T-helper 17 cell (primary cell): ENCODE measurements at regions not wholly inside any gene's neighbourhood (a gene's known extent, or its start where the extent isn't known, plus 50 kb on each side); places are given as distances from the start of the nearest gene placed in this dataset.

ENCODE experiments used
- ATAC-seq: fragments of 150-1000 bp; cut with Tn5 transposase; 2 replicates; pipeline ENCODE4 v1.10.0; 2021; ENCODE audit warnings: mild to moderate bottlenecking, moderate library complexity
- DNase-seq, 3 donors: peaks; one replicate each; pipeline versions ENCODE4 v3.0.0 to v3.0.0-alpha.2; 2020 to 2021
- H3K9me3 ChIP-seq: one replicate; pipeline ENCODE4 v1.7.0; 2013; ENCODE audit warnings: low read length, mild to moderate bottlenecking; ENCODE audit not compliant: control insufficient read depth, poor library complexity, severe bottlenecking
- H3K27ac Mint-ChIP-seq: one replicate; pipeline ENCODE4 v1.8.0; 2022; ENCODE audit warnings: mild to moderate bottlenecking, moderate library complexity, mixed read lengths
- H3K27me3 Mint-ChIP-seq: one replicate; pipeline ENCODE4 v1.8.0; 2022; ENCODE audit warnings: mixed read lengths
- H3K36me3 Mint-ChIP-seq: one replicate; pipeline ENCODE4 v1.8.0; 2022; ENCODE audit warnings: low read depth, mixed read lengths
- H3K4me1 Mint-ChIP-seq: one replicate; pipeline ENCODE4 v1.8.0; 2022; ENCODE audit warnings: mild to moderate bottlenecking, mixed read lengths
- H3K4me3 Mint-ChIP-seq: one replicate; pipeline ENCODE4 v1.8.0; 2022; ENCODE audit warnings: mild to moderate bottlenecking, moderate library complexity, mixed read lengths

DNA sequence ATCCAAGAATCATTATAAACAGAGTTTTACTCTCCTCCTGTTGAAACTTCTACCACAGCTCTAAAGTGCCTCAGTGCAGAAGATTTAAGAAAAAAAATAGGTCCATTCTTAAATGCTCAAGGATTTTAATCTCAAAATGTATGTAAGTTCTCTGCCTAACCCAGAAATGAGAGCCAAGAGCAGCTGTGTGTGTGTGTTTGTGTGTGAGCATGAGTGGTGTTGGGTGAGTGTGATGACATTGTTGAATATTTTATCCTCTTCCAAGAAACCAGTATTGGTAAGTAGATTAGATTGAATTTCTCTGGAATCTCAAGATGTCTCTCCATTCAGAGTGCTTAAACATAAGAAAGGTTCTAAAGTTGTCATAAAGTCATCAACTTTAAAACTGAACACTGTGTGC is 363.6 kb upstream of the NFE2L3 start:
- DNase-seq = no peak
- Mint-ChIP-seq H3K27me3 (peaks cover 21% of the 10 kb centered on the region), H3K27ac (no peak overlapping the region), H3K4me1 (peaks cover 2% of the 10 kb centered on the region), H3K36me3 (no peaks in the 10 kb centered on the region), H3K4me3 (no peak overlapping the region)
- no peak for ATAC-seq
- H3K9me3 ChIP-seq = no peaks in the 10 kb centered on the region

DNA sequence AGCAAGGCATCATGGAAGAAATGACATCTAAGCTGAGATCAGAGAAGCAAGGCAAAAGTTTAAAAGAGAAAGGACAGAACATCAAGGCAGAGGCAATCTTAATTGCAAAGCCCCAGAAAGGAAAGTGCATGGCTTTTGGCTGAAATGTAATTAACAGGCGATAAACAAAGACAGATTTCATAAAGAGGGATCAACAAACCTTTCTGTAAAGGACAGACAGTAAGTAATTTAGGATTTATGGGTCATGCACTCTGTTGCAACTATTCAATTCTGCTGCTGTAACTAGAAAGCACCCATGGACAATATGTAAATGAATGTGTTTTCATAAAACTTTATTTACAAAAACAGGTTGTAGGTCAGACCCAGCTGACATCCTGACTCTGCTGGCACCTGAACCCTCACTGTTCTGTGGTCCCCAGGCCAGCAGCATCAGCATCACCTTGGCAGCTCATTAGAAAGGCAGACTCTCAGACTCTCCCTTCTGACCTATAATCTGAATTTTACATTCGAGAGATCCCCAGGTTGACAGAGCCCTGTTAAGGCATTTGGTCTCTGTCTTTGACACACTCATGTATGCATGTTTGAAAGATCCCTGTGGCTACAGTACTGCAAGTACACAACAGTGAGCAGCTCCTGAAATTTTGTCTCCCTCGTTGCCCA is 362.9 kb upstream of the NFE2L3 start:
- Mint-ChIP-seq H3K4me1 (peaks cover 2% of the 10 kb centered on the region), H3K27ac (no peak overlapping the region), H3K4me3 (no peak overlapping the region), H3K36me3 (no peaks in the 10 kb centered on the region), H3K27me3 (peaks cover 21% of the 10 kb centered on the region)
- ATAC-seq = no peak
- H3K9me3 ChIP-seq = no peaks in the 10 kb centered on the region
- no peak for DNase-seq

DNA sequence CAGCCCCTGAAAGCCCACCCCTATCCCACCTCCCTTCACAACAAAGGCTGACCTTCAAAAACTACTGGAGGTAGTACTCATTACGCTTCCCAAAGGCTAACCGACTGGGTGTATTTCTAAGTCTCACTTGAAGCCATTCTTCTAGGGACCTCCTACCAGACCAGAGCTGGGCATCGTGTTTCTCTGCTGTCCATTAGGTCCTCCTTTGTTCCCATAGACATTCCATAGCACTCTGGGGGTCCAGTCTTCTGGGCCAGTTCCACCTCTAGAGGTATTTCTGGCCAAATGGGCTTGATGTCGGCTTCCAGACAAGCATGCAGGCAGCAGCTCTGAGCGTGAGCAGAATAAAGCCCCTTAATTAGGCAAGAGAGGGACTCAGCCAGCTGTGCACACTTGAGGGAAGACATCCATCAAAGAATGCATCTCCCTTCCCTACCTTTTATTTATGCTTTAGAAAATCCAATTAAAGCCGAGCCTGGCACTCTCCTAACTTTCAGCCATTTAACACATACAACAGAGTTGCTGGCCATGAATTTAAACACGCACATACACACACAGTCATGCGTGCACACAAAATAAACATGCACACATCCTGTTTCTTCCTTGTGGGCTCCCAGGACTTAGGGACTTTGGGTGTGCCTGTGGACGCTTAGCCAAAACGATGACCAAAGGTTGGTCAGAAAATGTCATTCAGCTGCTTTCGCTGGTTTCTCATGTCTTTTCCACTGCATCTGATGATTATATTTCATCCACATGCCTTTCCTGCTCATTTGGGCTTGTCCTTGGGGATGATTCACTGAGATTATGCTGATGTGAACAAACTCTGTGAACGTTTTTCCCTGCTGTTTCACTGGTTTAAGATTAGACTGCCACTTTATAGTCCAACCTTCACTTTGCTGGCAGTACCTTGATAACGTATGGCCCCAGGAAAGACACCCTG is 362.0 kb upstream of the NFE2L3 start:
- H3K36me3 Mint-ChIP-seq = no peaks in the 10 kb centered on the region
- DNase-seq (no peak), ATAC-seq (no peak)
- no peaks in the 10 kb centered on the region for H3K9me3 ChIP-seq
- no peak overlapping the region for H3K27ac Mint-ChIP-seq
- peaks cover 30% of the 10 kb centered on the region for H3K27me3 Mint-ChIP-seq
- H3K4me3 Mint-ChIP-seq = no peak overlapping the region
- H3K4me1 Mint-ChIP-seq = peaks cover 2% of the 10 kb centered on the region

DNA sequence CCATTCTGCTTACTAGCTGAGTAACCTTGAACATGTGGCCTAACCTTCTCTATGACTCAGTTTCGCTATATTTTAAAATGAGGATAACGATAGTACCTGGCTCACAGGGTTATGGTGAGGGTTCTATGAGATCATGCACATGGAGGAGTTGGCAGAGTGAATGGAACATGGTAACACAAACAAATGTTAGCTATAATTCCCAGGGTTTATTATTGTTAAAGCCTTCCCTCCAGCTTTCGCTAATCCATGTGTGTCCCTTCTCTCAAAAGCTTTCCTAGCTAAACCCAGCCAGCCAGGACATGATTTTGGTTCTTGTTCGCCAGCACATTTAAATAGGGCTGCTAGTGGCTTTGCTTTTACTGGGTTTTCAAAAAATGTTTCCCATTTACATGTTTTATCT is 361.0 kb upstream of the NFE2L3 start:
- Mint-ChIP-seq H3K4me3 (no peak overlapping the region), H3K27me3 (peaks cover 27% of the 10 kb centered on the region), H3K4me1 (peaks cover 2% of the 10 kb centered on the region), H3K36me3 (no peaks in the 10 kb centered on the region), H3K27ac (no peak overlapping the region)
- no peaks in the 10 kb centered on the region for H3K9me3 ChIP-seq
- no peak for ATAC-seq
- DNase-seq = no peak

DNA sequence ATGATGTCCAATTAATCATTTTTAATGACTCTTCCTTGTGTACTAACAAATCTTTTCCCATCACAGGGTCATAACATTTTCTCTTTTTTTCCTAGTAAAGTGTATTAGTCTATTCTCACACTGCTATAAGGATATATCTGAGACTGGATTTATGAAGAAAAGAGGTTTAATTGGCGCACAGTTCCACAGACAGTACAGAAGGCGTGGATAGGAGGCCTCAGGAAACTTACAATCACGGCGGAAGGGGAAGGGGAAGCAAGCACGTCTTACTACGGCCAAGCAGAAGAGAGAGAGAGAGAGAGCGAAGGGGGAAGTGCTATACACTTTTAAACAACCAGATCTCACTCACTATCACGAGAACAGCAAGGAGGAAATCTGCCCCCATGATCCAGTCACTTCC is 359.4 kb upstream of the NFE2L3 start:
- Mint-ChIP-seq H3K4me3 (no peak overlapping the region), H3K27me3 (peaks cover 34% of the 10 kb centered on the region), H3K36me3 (no peaks in the 10 kb centered on the region), H3K4me1 (peaks cover 2% of the 10 kb centered on the region), H3K27ac (no peak overlapping the region)
- no peak for ATAC-seq
- H3K9me3 ChIP-seq = no peaks in the 10 kb centered on the region
- no peak for DNase-seq

DNA sequence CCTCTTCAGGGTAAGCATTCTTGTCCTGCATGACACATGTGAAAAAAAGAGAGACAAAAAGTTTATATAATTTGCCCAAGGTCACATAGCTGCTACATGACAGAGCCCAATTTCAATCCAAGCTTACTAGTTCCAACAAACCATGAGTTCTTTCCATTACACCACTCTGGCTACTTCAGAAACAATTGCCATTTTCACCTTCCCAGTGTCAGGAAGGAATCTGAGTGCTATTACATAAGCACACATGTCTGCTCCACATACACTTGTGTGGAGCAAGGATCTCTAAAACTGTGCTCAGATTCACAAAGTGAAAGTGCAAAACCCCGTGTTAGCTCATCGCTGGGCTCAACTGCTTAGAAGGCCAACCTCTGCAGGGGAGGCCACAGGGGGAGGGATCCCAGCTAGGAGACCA is 356.2 kb upstream of the NFE2L3 start:
- no peak for ATAC-seq
- no peak for DNase-seq
- H3K27me3 Mint-ChIP-seq = peaks cover 37% of the 10 kb centered on the region

DNA sequence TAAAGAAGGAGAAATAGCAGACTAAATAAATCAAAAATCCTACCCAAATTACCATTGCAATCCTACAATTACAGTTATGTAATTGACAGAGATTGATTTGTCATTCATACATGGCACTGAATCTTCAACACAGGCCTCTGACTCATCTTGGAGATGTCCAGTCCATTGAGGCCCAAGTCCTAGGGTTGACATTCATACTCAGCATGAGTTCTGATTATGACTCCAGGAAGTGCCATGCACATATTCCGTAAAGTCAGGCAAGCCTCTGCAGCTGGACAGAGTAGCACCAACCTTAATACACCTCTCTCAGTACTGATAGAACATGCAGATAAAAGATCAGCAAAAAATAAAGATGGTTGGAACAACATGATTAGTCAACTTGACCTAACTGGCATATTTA is 353.7 kb upstream of the NFE2L3 start:
- Mint-ChIP-seq H3K36me3 (no peaks in the 10 kb centered on the region), H3K27ac (no peak overlapping the region), H3K4me1 (no peaks in the 10 kb centered on the region), H3K27me3 (peaks cover 43% of the 10 kb centered on the region), H3K4me3 (no peak overlapping the region)
- H3K9me3 ChIP-seq = no peaks in the 10 kb centered on the region
- no peak for ATAC-seq
- no peak for DNase-seq

More for the DNA sequence above, 356.2 kb upstream of the NFE2L3 start:
- Mint-ChIP-seq H3K4me3 (no peak overlapping the region), H3K4me1 (no peaks in the 10 kb centered on the region), H3K36me3 (no peaks in the 10 kb centered on the region), H3K27ac (no peak overlapping the region)
- H3K9me3 ChIP-seq = no peaks in the 10 kb centered on the region

DNA sequence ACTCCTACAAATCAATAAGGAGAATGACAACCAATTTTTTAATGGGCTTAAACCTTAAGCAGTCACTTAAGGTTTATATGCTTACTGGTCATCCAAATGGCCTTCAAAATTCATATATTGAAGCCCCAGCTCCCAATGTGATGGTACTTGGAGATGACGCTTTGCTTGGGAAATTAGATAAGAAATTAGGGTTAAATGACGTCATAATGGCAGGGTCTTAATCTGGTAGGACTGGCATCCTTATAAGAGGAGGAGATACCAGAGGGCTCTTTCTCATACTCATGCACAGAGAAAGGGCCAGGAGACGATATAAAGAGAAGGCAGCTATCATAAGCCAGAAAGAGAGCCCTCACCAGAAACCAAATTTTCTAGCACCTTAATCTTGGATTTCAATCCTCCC is 350.8 kb upstream of the NFE2L3 start:
- H3K27me3 Mint-ChIP-seq = peaks cover 51% of the 10 kb centered on the region
- no peak overlapping the region for H3K4me3 Mint-ChIP-seq
- ATAC-seq (no peak), DNase-seq (no peak)
- no peaks in the 10 kb centered on the region for H3K36me3 Mint-ChIP-seq
- H3K9me3 ChIP-seq = no peaks in the 10 kb centered on the region
- H3K4me1 Mint-ChIP-seq = no peaks in the 10 kb centered on the region
- no peak overlapping the region for H3K27ac Mint-ChIP-seq

DNA sequence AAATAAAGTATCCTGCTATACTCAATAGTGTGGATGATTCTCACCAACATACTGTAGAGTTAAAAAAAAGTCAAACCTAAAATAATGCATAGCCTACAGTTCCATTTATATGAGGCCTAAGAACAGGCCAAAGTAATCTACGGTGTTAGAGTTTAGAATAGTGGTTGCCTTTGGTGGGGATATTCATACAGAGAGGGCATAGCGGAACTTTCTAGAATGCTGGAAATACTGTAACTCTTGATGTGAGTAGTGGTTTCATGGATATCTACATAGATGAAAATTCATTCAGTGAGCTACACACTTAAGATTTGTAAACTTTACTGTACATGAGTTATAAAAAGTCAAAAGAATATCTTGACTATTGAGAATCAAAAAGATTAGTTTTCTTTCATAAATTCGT is 349.9 kb upstream of the NFE2L3 start:
- Mint-ChIP-seq H3K36me3 (no peaks in the 10 kb centered on the region), H3K4me3 (no peak overlapping the region), H3K27ac (no peak overlapping the region), H3K4me1 (no peaks in the 10 kb centered on the region), H3K27me3 (peaks cover 57% of the 10 kb centered on the region)
- no peak for DNase-seq
- no peaks in the 10 kb centered on the region for H3K9me3 ChIP-seq
- ATAC-seq = no peak

DNA sequence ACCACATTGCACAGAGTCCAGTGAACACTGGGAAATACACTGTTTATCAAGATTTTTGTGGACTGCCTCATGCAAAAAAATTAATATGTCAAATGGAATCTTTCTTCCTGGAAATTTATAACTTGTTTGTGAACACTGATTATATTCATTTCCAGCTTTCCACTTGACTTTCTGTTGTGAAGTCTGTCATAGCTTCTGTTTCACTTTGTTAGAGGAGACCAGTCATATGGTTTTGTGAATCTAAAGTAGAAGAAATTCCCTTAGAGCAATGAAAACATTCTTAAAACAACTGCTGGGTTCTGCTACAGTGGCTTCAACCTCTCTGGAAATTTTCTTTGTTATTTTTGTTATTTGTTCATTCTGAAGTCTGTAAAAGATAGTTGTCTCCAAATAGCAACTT is 349.5 kb upstream of the NFE2L3 start:
- DNase-seq = no peak
- no peaks in the 10 kb centered on the region for H3K36me3 Mint-ChIP-seq
- H3K4me1 Mint-ChIP-seq = no peaks in the 10 kb centered on the region
- no peak overlapping the region for H3K27ac Mint-ChIP-seq
- H3K9me3 ChIP-seq = no peaks in the 10 kb centered on the region
- H3K4me3 Mint-ChIP-seq = no peak overlapping the region
- ATAC-seq = no peak
- H3K27me3 Mint-ChIP-seq = peaks cover 53% of the 10 kb centered on the region

DNA sequence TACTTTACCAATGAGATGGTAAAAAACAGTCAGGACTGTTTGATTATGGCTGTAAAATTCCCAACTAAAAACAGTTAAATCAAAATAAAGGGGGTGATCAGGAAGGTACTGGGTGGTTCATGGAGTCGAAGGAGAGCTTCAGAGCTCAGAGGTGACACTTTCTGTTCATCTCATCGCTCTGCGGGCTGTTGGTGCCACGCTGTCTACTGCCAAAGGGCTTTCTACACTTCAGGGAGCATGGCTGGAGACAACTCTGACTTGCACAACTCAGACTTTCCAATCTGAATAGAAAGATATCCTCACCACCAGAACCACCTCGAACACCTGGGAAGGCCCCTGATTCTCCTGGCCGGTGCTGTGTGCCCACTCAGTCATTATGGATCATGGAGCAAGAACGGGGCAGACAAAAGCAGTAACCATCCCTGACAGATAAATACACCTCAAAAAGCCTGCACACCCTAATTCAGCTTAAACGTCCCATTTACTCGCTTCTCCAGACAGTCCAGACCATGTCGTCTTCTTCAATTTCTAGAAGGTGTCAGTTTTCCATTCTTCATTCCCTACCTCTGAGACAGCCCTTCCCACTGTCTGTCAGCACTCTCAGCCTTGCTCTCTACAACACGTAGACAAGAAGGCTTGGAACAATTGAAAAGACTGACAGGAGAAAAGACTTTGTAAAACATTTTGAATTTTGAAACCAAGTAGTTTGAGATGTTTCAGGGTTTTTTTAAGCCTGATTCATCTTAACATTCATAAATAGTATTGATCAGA is 348.7 kb upstream of the NFE2L3 start:
- H3K36me3 Mint-ChIP-seq = no peaks in the 10 kb centered on the region
- H3K4me1 Mint-ChIP-seq = no peaks in the 10 kb centered on the region
- no peak for DNase-seq
- no peaks in the 10 kb centered on the region for H3K9me3 ChIP-seq
- H3K4me3 Mint-ChIP-seq = no peak overlapping the region
- no peak overlapping the region for H3K27ac Mint-ChIP-seq
- peaks cover 50% of the 10 kb centered on the region for H3K27me3 Mint-ChIP-seq
- ATAC-seq = no peak

DNA sequence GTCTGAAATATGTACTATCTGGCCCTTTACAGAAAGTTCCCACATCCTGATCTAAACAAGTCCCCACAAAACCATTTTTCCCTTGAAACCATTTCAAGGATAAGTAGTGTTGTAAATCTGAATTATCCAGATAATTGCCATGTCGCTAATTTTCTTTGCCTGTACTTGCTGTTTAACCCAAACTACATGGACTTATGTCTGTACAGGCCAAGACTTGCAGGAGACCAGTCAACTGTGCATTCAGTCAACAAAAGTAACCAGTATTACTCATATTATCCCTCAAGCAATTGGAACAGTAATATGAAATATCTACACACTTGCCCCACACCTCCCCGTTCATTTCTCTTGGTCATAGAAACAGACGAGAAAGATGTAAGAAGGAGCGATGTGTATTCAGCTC is 347.8 kb upstream of the NFE2L3 start:
- DNase-seq (no peak), ATAC-seq (no peak)
- Mint-ChIP-seq H3K36me3 (no peaks in the 10 kb centered on the region), H3K27me3 (peaks cover 50% of the 10 kb centered on the region), H3K4me3 (no peak overlapping the region), H3K4me1 (no peaks in the 10 kb centered on the region), H3K27ac (no peak overlapping the region)
- H3K9me3 ChIP-seq = no peaks in the 10 kb centered on the region

DNA sequence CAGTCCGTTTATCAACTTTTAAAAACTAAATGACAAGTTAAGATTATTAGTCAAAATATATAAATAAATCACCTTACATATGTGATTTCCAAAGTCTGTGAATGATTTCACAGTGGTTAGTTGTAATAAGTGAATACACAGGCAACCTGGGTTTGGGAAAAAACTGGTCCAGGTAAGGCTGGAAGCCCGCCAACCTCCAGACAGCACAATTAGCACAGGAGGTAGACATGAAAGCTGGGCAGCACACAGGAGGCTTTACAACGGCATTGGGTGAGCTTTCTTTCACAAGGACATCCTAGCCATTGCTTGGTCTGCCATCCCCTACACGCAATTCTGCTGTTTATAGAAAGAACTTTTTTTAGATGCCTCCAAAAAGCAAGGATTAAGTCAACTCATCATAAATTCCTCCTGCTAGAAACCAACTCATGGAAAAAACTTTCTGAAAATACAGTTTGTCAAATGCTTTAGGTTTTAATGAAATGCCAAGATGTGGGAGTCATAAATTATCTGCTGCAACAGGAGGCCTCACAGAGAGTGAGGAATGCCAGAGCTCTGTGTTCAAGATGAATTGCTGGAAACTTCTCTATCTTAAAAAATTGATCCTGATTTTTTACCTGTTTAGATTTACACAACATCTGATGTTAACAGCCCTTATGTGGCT is 346.8 kb upstream of the NFE2L3 start:
- DNase-seq = no peak
- H3K4me1 Mint-ChIP-seq = no peaks in the 10 kb centered on the region
- no peak overlapping the region for H3K4me3 Mint-ChIP-seq
- H3K27ac Mint-ChIP-seq = no peak overlapping the region
- H3K36me3 Mint-ChIP-seq = no peaks in the 10 kb centered on the region
- no peak for ATAC-seq
- no peaks in the 10 kb centered on the region for H3K9me3 ChIP-seq
- peaks cover 50% of the 10 kb centered on the region for H3K27me3 Mint-ChIP-seq
